ENCODE measurements at regions not wholly inside any gene's neighbourhood (a gene's known extent, or its start where the extent isn't known, plus 50 kb on each side); places are given as distances from the start of the nearest gene placed in this dataset.

DNA sequence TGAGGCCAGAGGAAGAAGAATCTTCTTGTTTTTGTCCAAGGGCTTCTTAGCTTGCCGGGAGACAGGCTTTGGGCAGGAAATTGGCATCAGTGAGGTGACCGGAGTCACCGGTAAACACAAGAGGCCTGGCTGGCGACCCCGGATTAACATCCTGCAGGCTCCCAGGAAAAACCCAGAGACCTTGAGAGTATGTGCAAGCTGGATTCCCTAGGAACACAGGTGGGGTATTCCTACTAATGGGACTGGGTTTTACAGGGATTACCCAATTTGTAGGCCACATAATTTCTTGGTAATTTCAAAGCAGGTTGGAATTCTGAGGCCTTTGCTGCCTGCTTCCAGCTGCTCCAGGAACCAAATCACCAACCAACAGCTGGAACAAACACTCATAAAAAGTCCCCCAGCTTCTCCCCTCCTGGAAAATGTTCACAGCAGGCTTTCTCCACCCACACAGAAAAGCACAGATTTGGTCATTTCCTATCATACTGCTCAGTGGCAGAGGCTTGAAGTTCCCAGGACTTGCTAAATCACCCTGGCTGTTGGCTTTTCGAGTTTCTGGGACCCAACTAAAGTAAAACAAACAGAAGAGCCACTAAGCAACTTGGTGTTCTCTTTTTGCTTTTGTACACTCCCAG, 258.8 kb downstream of the IRF8 start (continued):
- TF ChIP-seq CHD4 (IDR thresholded peaks at IDR 0.05) (no peak), SMARCA5 (IDR thresholded peaks at IDR 0.05) (no peak), FOS (IDR thresholded peaks at IDR 0.05; ENCODE audit: borderline replicate concordance, extremely low read depth, insufficient read length) (no peak), KDM1A (IDR thresholded peaks at IDR 0.05; ENCODE audit: borderline replicate concordance) (no peak)
- TF ChIP-seq, protein P1, sequence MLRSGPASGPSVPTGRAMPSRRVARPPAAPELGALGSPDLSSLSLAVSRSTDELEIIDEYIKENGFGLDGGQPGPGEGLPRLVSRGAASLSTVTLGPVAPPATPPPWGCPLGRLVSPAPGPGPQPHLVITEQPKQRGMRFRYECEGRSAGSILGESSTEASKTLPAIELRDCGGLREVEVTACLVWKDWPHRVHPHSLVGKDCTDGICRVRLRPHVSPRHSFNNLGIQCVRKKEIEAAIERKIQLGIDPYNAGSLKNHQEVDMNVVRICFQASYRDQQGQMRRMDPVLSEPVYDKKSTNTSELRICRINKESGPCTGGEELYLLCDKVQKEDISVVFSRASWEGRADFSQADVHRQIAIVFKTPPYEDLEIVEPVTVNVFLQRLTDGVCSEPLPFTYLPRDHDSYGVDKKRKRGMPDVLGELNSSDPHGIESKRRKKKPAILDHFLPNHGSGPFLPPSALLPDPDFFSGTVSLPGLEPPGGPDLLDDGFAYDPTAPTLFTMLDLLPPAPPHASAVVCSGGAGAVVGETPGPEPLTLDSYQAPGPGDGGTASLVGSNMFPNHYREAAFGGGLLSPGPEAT (IDR thresholded peaks at IDR 0.05; ENCODE audit: low read depth): no peak
- TF ChIP-seq, protein P2, sequence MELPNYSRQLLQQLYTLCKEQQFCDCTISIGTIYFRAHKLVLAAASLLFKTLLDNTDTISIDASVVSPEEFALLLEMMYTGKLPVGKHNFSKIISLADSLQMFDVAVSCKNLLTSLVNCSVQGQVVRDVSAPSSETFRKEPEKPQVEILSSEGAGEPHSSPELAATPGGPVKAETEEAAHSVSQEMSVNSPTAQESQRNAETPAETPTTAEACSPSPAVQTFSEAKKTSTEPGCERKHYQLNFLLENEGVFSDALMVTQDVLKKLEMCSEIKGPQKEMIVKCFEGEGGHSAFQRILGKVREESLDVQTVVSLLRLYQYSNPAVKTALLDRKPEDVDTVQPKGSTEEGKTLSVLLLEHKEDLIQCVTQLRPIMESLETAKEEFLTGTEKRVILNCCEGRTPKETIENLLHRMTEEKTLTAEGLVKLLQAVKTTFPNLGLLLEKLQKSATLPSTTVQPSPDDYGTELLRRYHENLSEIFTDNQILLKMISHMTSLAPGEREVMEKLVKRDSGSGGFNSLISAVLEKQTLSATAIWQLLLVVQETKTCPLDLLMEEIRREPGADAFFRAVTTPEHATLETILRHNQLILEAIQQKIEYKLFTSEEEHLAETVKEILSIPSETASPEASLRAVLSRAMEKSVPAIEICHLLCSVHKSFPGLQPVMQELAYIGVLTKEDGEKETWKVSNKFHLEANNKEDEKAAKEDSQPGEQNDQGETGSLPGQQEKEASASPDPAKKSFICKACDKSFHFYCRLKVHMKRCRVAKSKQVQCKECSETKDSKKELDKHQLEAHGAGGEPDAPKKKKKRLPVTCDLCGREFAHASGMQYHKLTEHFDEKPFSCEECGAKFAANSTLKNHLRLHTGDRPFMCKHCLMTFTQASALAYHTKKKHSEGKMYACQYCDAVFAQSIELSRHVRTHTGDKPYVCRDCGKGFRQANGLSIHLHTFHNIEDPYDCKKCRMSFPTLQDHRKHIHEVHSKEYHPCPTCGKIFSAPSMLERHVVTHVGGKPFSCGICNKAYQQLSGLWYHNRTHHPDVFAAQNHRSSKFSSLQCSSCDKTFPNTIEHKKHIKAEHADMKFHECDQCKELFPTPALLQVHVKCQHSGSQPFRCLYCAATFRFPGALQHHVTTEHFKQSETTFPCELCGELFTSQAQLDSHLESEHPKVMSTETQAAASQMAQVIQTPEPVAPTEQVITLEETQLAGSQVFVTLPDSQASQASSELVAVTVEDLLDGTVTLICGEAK (IDR thresholded peaks at IDR 0.05; ENCODE audit: borderline replicate concordance): no peak
- TF ChIP-seq, protein P3, sequence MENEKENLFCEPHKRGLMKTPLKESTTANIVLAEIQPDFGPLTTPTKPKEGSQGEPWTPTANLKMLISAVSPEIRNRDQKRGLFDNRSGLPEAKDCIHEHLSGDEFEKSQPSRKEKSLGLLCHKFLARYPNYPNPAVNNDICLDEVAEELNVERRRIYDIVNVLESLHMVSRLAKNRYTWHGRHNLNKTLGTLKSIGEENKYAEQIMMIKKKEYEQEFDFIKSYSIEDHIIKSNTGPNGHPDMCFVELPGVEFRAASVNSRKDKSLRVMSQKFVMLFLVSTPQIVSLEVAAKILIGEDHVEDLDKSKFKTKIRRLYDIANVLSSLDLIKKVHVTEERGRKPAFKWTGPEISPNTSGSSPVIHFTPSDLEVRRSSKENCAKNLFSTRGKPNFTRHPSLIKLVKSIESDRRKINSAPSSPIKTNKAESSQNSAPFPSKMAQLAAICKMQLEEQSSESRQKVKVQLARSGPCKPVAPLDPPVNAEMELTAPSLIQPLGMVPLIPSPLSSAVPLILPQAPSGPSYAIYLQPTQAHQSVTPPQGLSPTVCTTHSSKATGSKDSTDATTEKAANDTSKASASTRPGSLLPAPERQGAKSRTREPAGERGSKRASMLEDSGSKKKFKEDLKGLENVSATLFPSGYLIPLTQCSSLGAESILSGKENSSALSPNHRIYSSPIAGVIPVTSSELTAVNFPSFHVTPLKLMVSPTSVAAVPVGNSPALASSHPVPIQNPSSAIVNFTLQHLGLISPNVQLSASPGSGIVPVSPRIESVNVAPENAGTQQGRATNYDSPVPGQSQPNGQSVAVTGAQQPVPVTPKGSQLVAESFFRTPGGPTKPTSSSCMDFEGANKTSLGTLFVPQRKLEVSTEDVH (IDR thresholded peaks at IDR 0.05; ENCODE audit: low read depth, partially characterized antibody): no peak
- TF ChIP-seq, protein P4, sequence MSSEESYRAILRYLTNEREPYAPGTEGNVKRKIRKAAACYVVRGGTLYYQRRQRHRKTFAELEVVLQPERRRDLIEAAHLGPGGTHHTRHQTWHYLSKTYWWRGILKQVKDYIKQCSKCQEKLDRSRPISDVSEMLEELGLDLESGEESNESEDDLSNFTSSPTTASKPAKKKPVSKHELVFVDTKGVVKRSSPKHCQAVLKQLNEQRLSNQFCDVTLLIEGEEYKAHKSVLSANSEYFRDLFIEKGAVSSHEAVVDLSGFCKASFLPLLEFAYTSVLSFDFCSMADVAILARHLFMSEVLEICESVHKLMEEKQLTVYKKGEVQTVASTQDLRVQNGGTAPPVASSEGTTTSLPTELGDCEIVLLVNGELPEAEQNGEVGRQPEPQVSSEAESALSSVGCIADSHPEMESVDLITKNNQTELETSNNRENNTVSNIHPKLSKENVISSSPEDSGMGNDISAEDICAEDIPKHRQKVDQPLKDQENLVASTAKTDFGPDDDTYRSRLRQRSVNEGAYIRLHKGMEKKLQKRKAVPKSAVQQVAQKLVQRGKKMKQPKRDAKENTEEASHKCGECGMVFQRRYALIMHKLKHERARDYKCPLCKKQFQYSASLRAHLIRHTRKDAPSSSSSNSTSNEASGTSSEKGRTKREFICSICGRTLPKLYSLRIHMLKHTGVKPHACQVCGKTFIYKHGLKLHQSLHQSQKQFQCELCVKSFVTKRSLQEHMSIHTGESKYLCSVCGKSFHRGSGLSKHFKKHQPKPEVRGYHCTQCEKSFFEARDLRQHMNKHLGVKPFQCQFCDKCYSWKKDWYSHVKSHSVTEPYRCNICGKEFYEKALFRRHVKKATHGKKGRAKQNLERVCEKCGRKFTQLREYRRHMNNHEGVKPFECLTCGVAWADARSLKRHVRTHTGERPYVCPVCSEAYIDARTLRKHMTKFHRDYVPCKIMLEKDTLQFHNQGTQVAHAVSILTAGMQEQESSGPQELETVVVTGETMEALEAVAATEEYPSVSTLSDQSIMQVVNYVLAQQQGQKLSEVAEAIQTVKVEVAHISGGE (CRISPR knock-in tag; IDR thresholded peaks at IDR 0.05): no peak
- TF ChIP-seq, protein P5, sequence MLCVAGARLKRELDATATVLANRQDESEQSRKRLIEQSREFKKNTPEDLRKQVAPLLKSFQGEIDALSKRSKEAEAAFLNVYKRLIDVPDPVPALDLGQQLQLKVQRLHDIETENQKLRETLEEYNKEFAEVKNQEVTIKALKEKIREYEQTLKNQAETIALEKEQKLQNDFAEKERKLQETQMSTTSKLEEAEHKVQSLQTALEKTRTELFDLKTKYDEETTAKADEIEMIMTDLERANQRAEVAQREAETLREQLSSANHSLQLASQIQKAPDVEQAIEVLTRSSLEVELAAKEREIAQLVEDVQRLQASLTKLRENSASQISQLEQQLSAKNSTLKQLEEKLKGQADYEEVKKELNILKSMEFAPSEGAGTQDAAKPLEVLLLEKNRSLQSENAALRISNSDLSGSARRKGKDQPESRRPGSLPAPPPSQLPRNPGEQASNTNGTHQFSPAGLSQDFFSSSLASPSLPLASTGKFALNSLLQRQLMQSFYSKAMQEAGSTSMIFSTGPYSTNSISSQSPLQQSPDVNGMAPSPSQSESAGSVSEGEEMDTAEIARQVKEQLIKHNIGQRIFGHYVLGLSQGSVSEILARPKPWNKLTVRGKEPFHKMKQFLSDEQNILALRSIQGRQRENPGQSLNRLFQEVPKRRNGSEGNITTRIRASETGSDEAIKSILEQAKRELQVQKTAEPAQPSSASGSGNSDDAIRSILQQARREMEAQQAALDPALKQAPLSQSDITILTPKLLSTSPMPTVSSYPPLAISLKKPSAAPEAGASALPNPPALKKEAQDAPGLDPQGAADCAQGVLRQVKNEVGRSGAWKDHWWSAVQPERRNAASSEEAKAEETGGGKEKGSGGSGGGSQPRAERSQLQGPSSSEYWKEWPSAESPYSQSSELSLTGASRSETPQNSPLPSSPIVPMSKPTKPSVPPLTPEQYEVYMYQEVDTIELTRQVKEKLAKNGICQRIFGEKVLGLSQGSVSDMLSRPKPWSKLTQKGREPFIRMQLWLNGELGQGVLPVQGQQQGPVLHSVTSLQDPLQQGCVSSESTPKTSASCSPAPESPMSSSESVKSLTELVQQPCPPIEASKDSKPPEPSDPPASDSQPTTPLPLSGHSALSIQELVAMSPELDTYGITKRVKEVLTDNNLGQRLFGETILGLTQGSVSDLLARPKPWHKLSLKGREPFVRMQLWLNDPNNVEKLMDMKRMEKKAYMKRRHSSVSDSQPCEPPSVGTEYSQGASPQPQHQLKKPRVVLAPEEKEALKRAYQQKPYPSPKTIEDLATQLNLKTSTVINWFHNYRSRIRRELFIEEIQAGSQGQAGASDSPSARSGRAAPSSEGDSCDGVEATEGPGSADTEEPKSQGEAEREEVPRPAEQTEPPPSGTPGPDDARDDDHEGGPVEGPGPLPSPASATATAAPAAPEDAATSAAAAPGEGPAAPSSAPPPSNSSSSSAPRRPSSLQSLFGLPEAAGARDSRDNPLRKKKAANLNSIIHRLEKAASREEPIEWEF (IDR thresholded peaks at IDR 0.05; ENCODE audit: insufficient replicate concordance, low read depth, low read length): no peak

Data from GM12878 (cell line).